22Rv1 (cell line): ENCODE measurements at regions not wholly inside any gene's neighbourhood (a gene's known extent, or its start where the extent isn't known, plus 50 kb on each side); places are given as distances from the start of the nearest gene placed in this dataset.

Source experiments
- ZFX ChIP-seq: fragments of 450-650 bp; IDR thresholded peaks from 2 replicates; pipeline ENCODE4 v1.6.1; 2017; ENCODE audit warnings: antibody characterized with exemption, borderline replicate concordance
- TF ChIP-seq, protein P1 (sequence below): fragments of 450-650 bp; IDR thresholded peaks from 2 replicates; pipeline ENCODE4 v1.5.1; 2017; ENCODE audit warnings: mild to moderate bottlenecking

DNA sequence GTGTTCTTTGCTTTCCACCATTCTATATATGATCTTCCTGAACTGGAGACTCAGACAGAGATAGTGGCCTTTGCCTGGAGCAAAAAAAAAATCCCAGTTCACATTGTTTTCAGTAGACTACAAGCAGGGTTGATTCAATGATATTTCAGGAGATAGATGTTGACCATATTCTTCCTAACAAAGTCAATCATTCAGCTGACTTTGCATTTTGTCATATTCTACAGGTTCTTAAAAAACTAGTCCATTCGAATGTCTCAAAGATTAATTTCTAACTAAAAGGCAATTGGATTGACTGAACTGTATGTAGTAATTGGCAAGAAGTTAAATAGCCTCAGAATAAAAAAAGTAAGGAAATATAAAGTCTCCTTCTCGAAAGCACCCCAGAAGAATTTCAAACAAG is 479.5 kb downstream of the NKX6-1 start:
- TF ChIP-seq, protein P1, sequence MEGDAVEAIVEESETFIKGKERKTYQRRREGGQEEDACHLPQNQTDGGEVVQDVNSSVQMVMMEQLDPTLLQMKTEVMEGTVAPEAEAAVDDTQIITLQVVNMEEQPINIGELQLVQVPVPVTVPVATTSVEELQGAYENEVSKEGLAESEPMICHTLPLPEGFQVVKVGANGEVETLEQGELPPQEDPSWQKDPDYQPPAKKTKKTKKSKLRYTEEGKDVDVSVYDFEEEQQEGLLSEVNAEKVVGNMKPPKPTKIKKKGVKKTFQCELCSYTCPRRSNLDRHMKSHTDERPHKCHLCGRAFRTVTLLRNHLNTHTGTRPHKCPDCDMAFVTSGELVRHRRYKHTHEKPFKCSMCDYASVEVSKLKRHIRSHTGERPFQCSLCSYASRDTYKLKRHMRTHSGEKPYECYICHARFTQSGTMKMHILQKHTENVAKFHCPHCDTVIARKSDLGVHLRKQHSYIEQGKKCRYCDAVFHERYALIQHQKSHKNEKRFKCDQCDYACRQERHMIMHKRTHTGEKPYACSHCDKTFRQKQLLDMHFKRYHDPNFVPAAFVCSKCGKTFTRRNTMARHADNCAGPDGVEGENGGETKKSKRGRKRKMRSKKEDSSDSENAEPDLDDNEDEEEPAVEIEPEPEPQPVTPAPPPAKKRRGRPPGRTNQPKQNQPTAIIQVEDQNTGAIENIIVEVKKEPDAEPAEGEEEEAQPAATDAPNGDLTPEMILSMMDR = no peak
- no peak for TF ChIP-seq ZFX
